ENCODE measurements at regions not wholly inside any gene's neighbourhood (a gene's known extent, or its start where the extent isn't known, plus 50 kb on each side); places are given as distances from the start of the nearest gene placed in this dataset.

- TF ChIP-seq ZNF41 (CRISPR knock-in tag; conservative IDR thresholded peaks at IDR 0.05) (no peak), ZBTB9 (CRISPR knock-in tag; IDR thresholded peaks at IDR 0.05) (no peak)
These were observed 171.7 kb downstream of the ATG4C start (continued) for GRCh38 chr1:62955666-62956065.

GRCh38 chr1:62962014-62962812 is 178.3 kb downstream of the ATG4C start:
- Histone ChIP-seq H2AFZ (ENCODE audit: low read depth, low read length) (no peak overlapping the region), H3K79me2 (ENCODE audit: control insufficient read depth, insufficient read depth, low read length) (no peaks in the 10 kb centered on the region), H3K9me1 (ENCODE audit: control insufficient read depth, insufficient read depth, low read length) (no peaks in the 10 kb centered on the region), H3K27me3 (ENCODE audit: control insufficient read depth in 2 of 2, insufficient read depth in 2 of 2, low read length in 2 of 2) (peaks cover 3 to 28% of the 10 kb centered on the region in 2 experiments; a peak in 3 of 5 replicates), H3K4me3 (no peak overlapping the region), H3K4me2 (ENCODE audit: insufficient read depth, low read length) (no peak overlapping the region), H3K36me3 (ENCODE audit: control insufficient read depth, insufficient read depth, low read length) (no peaks in the 10 kb centered on the region), H3K9ac (ENCODE audit: insufficient read depth in 1 of 2, low read depth in 2 of 2, low read length in 2 of 2) (no peak overlapping the region), H4K20me1 (replicated peaks; ENCODE audit: control insufficient read depth, insufficient read depth, low read length) (no peaks in the 10 kb centered on the region), H3K4me1 (replicated peaks in 1 of 2; ENCODE audit: control insufficient read depth in 2 of 2, insufficient read depth in 2 of 2, low read length in 2 of 2) (0 out of 5 replicates have a peak, but pooled peaks cover 0 to 2% of the 10 kb centered on the region in 2 experiments), H3K9me3 (replicated peaks; ENCODE audit: control insufficient read depth, insufficient read depth, low read depth, low read length) (no peaks in the 10 kb centered on the region), H3K27ac (ENCODE audit: extremely low read depth, low read depth, low read length) (no peak overlapping the region)
- POLR2A ChIA-PET, result interaction anchor here (0.5 to 1.0 kb wide), 2 partner anchors 17 to 648 kb away, joined by 3 read pairs; no protein-coding TSS in a partner anchor
- CTCF ChIA-PET (ENCODE audit: low intra/inter-chr PET ratio), result no interaction called here
- DNase-seq (ENCODE audit: extremely low read depth in 1 of 4, low spot score in 3 of 4), result no peak
- no TSS peak for BruUV-seq (replicated peaks)
- FAIRE-seq, result no peak
- in situ Hi-C loops (cut with MboI), result no loop called here
- ATAC-seq, result no peak
- 0% methylated on average over 4 of the region's 4 CpGs for WGBS (ENCODE audit: insufficient coverage, low coverage, missing lambda C conversion rate)
- intact Hi-C loops (cut with micrococcal nuclease), result loop anchor here (5.0 to 10.0 kb wide), 2 partner anchors 183 to 480 kb away; no protein-coding TSS in a partner anchor
- TF ChIP-seq GTF3C2 (IDR thresholded peaks at IDR 0.05; ENCODE audit: borderline replicate concordance, extremely low read depth, insufficient read length), result no peak
- no peak for TF ChIP-seq NFE2 (IDR thresholded peaks at IDR 0.05; ENCODE audit: low read depth)
- TF ChIP-seq ZNF778 (CRISPR knock-in tag; IDR thresholded peaks at IDR 0.05), result no peak
- no peak for TF ChIP-seq SIX5 (IDR thresholded peaks at IDR 0.05; ENCODE audit: borderline replicate concordance in 1 of 2, insufficient read depth in 1 of 2, low read depth in 1 of 2, low read length in 2 of 2)

All from K562 (cell line).